GM18502 (cell line): ENCODE measurements at regions not wholly inside any gene's neighbourhood (a gene's known extent, or its start where the extent isn't known, plus 50 kb on each side); places are given as distances from the start of the nearest gene placed in this dataset.
"Not testable (repeated sequence)": the region's sequence is repeated elsewhere in the genome, so short reads cannot be mapped to it uniquely, and the experiment has no call there.

Experiments
- ATAC-seq: cut with Tn5 transposase; IDR thresholded peaks from one replicate; pipeline ENCODE4 v1.9.1; 2021; ENCODE audit warnings: mild to moderate bottlenecking; ENCODE audit not compliant: unreplicated experiment, poor library complexity

- ATAC-seq, result no peak
Observed at GRCh38 chr2:5022061-5022460, 670.1 kb upstream of the SOX11 start.

DNA sequence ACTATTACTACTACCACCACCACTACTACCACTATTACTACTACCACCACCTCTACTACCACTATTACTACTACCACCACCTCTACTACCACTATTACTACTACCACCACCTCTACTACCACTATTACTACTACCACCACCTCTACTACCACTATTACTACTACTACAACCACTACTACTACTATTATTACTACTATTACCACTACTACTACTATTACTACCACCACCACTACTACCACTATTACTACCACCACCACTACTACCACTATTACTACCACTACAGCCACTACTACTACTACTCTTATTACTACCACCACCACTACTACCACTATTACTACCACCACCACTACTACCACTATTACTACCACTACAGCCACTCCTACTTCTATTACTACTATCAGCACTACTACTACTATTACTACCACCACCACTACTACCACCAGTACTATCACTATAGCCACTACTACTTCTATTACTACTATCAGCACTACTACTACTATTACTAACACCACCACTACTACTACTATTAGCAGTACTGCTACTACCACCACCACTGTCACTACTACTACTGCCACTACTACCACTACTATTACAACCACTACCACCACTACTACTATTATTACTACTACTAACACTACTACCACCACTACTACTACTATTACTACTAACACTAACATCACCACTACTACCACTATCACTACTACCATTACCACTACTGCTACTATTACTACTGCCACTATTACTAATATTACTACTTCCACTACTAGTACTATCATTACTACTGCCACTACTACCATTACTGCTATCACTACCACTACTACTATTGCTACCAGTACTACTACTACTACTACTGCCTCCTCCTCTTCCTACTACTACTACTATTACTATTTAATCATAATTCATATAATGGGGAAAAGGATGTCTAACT is 669.2 kb upstream of the SOX11 start:
- ATAC-seq, result not testable (repeated sequence)

GRCh38 chr2:5026571-5027234 is 665.5 kb upstream of the SOX11 start:
- no peak for ATAC-seq

- ATAC-seq, result no peak
Observed at GRCh38 chr2:5035057-5035488, 657.1 kb upstream of the SOX11 start.

GRCh38 chr2:5036256-5036655 is 655.9 kb upstream of the SOX11 start:
- no peak for ATAC-seq

DNA sequence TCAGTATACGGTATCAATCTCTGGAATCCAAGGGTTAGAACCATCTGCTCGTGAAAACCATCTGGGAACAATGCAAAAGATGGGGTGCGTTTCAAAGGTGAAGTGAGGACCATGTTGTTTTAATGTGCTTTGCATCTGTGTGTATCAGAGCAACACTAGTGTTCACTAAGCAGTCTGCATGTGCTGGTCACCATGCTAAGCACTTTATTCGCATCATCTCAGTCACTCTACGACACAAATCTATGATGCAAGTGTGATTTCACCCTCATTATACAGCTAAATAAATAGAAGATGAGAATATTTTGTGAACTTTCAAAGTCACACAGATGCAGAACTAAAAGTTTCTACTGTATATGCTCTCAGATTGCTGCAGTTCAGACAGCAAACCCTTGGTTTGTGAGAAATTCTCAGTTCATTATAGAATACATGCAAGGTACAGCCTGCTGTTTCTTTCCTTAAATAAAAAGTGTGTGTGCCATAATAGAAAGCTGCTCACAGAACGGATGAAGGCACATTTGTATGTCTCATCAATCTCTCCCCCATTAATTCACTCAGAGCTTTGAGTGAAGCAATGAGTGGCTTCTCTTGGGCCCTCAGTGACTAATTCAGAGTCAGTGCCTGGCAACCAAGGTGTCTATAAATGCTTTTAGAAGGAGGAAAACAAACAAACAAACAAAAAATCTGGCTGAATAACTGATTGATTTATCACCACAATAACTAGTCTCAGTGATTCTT is 652.8 kb upstream of the SOX11 start:
- ATAC-seq, result no peak

DNA sequence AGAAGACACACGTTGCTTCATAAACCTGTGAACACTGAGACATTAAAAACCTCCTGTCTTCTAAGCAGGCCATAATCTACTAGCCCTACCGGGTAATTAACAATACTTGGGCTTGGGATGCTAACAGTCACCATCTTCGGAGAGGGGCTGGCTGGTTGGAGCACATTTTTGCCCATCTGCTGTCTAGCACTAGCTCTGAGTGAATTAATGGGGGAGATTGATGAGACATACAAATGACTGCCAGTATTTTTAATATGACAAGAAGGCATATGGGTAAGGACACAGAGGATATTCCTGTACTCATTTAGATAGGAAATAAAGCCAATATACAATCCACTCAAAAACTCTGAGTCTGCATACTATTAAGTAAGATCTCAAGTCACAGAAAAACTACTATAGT is 651.6 kb upstream of the SOX11 start:
- ATAC-seq, result no peak

- no peak for ATAC-seq
Observed at GRCh38 chr2:5041501-5041900, 650.7 kb upstream of the SOX11 start.

GRCh38 chr2:5042666-5043440 is 649.3 kb upstream of the SOX11 start:
- ATAC-seq, result no peak

- no peak for ATAC-seq
Observed at GRCh38 chr2:5051300-5051699, 640.9 kb upstream of the SOX11 start.

DNA sequence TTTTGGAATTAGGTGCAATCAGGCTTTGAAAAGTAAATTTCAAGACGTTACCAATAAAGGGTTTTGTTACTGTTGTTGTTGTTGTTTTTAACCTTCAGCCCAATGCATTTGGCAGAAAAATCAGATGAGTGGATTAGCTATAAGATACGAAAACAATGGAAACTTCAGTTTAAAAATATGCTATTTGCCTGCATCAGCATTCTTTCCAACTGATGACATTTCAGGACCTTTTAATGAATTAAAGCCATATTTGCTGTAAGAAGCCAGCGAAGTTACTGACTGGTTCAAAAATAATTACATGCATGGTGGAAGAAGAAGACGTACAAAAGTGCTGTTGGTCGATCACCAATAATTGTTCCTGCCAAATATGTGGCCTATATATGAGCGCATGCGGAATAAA is 639.3 kb upstream of the SOX11 start:
- ATAC-seq, result no peak

GRCh38 chr2:5057891-5058351 is 634.3 kb upstream of the SOX11 start:
- ATAC-seq, result no peak

DNA sequence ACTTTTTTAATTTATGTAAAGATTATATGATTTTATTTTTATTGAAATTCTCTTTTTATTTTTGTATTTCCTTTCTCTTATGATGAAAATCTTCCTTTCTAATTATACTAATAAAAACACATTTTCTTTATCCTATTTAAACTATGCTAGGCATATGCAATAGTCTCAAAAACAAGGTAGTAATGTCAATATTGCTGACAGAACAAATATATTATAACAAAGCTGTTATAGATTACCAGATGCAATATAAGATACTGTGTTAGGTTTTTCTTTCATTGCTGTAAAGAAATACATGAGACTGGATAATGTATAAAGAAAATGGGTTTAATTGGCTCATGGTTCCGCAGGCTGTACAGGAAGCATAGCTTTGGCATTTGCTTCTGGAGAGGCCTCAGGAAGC is 631.2 kb upstream of the SOX11 start:
- no peak for ATAC-seq

- no peak for ATAC-seq
Observed at GRCh38 chr2:5064687-5065086, 627.5 kb upstream of the SOX11 start.

- ATAC-seq, result no peak
Observed at GRCh38 chr2:5067816-5068215, 624.4 kb upstream of the SOX11 start.

GRCh38 chr2:5070257-5070656 is 621.9 kb upstream of the SOX11 start:
- no peak for ATAC-seq

- ATAC-seq, result no peak
Observed at GRCh38 chr2:5074733-5075132, 617.5 kb upstream of the SOX11 start.

DNA sequence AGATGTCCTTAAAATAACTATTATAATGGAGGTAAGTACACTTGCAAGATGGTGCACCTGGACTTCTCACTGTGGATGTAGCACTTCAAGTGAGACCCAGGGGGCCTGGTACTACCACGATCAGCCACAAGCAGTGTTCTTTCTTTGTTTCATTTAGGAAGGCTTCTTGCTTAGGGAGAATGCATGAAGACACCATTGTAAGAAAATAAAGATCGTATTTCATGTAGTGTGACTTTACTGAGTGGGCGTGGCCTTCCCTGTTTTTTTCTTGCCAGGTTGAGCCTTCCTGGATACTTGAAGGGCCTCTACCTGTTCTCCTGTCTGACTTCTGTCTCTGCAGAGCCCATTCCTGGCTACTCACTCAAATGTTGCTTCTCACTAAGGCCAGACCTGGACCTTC is 615.6 kb upstream of the SOX11 start:
- ATAC-seq, result no peak

DNA sequence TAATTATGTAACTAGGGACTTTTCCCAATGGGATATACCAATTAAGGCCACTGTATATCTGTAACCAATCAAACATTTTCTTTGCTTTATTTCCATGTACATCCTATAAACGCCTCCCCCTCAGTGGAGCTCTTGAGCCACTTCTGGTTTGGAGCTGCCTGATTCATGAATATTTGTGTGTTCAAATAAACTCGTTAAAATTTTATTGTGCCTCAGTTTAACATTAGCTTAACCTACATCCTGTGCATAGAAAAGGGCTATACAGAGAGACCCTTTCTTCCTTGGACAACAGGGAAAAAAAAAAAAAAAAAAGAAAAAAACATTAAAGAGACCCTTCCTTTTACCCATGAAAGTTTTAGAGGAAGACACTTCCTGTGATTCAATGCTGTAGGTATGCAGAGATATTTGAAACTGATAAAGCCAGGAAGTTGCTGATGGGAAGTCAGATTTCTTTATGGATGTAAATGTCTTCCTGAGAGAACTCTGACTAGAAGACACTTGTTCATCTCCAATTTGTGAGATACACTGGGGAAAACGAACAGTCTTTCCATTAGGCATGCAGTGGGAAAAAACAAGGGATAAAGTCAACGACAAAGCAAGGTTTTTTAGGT is 614.6 kb upstream of the SOX11 start:
- ATAC-seq, result no peak

DNA sequence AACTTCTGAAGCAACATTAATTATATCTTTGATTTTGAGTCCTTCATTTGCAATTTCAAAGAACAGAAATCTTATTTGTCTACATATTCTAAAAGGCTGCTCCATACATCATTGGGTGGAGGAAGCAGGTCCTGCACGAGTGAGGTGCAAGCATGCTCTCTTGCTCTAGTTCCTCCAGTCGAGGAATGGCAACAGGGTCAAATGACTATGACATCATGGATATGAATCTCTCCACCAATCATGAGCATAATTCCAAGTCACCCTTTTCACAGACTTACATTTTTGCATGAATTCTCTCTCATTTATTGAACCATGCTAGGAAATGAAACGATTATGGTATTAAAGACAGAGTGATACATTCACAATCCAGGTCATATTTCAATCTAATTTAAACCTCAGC is 608.8 kb upstream of the SOX11 start:
- no peak for ATAC-seq
